NB4 (cell line): ENCODE measurements at regions not wholly inside any gene's neighbourhood (a gene's known extent, or its start where the extent isn't known, plus 50 kb on each side); places are given as distances from the start of the nearest gene placed in this dataset.

ENCODE experiments used
- CTCF ChIP-seq: IDR thresholded peaks from one replicate; pipeline ENCODE4 v1.5.1; 2012; ENCODE audit warnings: low read depth, low read length
- POLR2A ChIP-seq: IDR thresholded peaks from 2 replicates; pipeline ENCODE4 v1.6.1; 2011; ENCODE audit warnings: mild to moderate bottlenecking; ENCODE audit not compliant: insufficient read length; ENCODE audit errors: extremely low read depth

DNA sequence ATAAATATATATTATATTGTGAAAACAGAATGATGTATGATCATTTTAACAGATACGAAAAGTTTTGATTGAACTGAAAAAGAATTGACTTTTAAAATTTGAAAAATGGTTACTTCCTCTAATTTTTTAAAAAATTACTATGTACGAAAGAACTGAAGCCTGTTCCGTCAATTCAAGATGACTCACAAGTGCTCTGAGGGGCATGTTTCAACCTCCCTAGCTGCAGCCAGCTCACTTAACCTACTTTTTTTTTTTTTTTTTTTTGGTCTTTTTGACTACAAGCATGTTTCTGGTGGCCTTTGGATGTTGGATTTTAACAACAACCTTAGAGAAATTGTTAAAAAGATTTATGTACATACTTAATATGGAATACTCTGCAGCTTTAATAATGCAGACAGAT, 1139.3 kb downstream of the DIAPH3 start:
- TF ChIP-seq CTCF (no peak), POLR2A (no peak)
